Neural cell (in vitro differentiated cells): ENCODE measurements at regions not wholly inside any gene's neighbourhood (a gene's known extent, or its start where the extent isn't known, plus 50 kb on each side); places are given as distances from the start of the nearest gene placed in this dataset.
A peak's percentile ranks its signal among the peaks of the same experiment; 100 is the strongest.

Experiments used
- H2AFZ ChIP-seq: fragments of 200-600, 300-800 bp; sonication (generic), shearing (Covaris generic); 2 replicates; pipeline ENCODE4 v1.6.0; 2014; ENCODE audit warnings: low read depth, mild to moderate bottlenecking, antibody characterized with exemption, low read length, moderate library complexity
- H3F3A ChIP-seq: fragments of 200-600 bp; shearing (Covaris generic); 2 replicates; pipeline ENCODE4 v1.6.1; 2016; ENCODE audit warnings: mild to moderate bottlenecking, moderate library complexity, mixed read lengths, antibody characterized with exemption, low read length; ENCODE audit not compliant: insufficient read depth, poor library complexity, severe bottlenecking
- H3K27ac ChIP-seq: fragments of 200-600, 300-800 bp; sonication (generic), shearing (Covaris generic); 2 replicates; pipeline ENCODE4 v1.5.1; 2014; ENCODE audit warnings: mild to moderate bottlenecking, low read length, moderate library complexity
- H3K27me3 ChIP-seq: fragments of 300-800, 200-600 bp; sonication (generic), shearing (Covaris generic); 2 replicates; pipeline ENCODE4 v1.6.0; 2014; ENCODE audit warnings: mild to moderate bottlenecking, low read depth, low read length, moderate library complexity; ENCODE audit not compliant: insufficient read depth
- H3K36me3 ChIP-seq: fragments of 300-800, 200-600 bp; sonication (generic), shearing (Covaris generic); 2 replicates; pipeline ENCODE4 v1.5.1; 2014; ENCODE audit warnings: mild to moderate bottlenecking, antibody characterized with exemption, low read length, moderate library complexity; ENCODE audit not compliant: insufficient read depth
- H3K4me2 ChIP-seq: fragments of 300-800, 200-600 bp; sonication (generic), shearing (Covaris generic); 2 replicates; pipeline ENCODE4 v1.6.0; 2014; ENCODE audit warnings: mild to moderate bottlenecking, low read length
- H3K4me3 ChIP-seq: fragments of 300-800, 200-600 bp; sonication (generic), shearing (Covaris generic); 2 replicates; pipeline ENCODE4 v1.5.1; 2014; ENCODE audit warnings: mild to moderate bottlenecking, low read length, moderate library complexity
- H3K79me2 ChIP-seq: fragments of 200-600 bp; shearing (Covaris generic); replicated peaks from 2 replicates; pipeline ENCODE4 v1.6.0; 2014; ENCODE audit warnings: mild to moderate bottlenecking, low read length, moderate library complexity; ENCODE audit not compliant: insufficient read depth
- H3K9ac ChIP-seq: fragments of 300-800, 200-600 bp; sonication (generic), shearing (Covaris generic); 2 replicates; pipeline ENCODE4 v1.6.1; 2016; ENCODE audit warnings: mild to moderate bottlenecking, low read length, mixed read lengths
- H3K9me2 ChIP-seq: fragments of 200-600 bp; shearing (Covaris generic); 2 replicates; pipeline ENCODE4 v1.6.1; 2016; ENCODE audit warnings: mild to moderate bottlenecking, low read length, mixed read lengths; ENCODE audit not compliant: insufficient read depth
- H3K9me3 ChIP-seq: fragments of 200-600, 300-800 bp; sonication (generic), shearing (Covaris generic); 2 replicates; pipeline ENCODE4 v1.6.1; 2016; ENCODE audit warnings: mild to moderate bottlenecking, mixed run types, low read length, moderate library complexity, mixed read lengths
- H4K20me1 ChIP-seq: fragments of 200-600 bp; shearing (Covaris generic); 2 replicates; pipeline ENCODE4 v1.6.1; 2016; ENCODE audit warnings: mild to moderate bottlenecking, mixed run types; ENCODE audit not compliant: insufficient read depth
- EP300 ChIP-seq: fragments of 450-650 bp; conservative IDR thresholded peaks from 2 replicates; pipeline ENCODE4 v1.6.1; 2014; ENCODE audit warnings: antibody characterized with exemption, mild to moderate bottlenecking, moderate library complexity; ENCODE audit not compliant: poor library complexity, severe bottlenecking
- EZH2 ChIP-seq: fragments of 200-600, 300-800 bp; shearing (Covaris generic), sonication (generic); IDR thresholded peaks from 2 replicates; pipeline ENCODE4 v1.6.1; 2014; ENCODE audit warnings: antibody characterized with exemption, low read length, borderline replicate concordance, mild to moderate bottlenecking; ENCODE audit not compliant: insufficient read depth, poor library complexity, severe bottlenecking
- MXI1 ChIP-seq: fragments of 450-650 bp; conservative IDR thresholded peaks from 2 replicates; pipeline ENCODE4 v1.6.1; 2014; ENCODE audit warnings: antibody characterized with exemption, mild to moderate bottlenecking; ENCODE audit not compliant: poor library complexity, severe bottlenecking
- POLR2AphosphoS5 ChIP-seq: IDR thresholded peaks from 2 replicates; pipeline ENCODE4 v1.6.1; 2012
- RAD21 ChIP-seq: fragments of 450-650 bp; conservative IDR thresholded peaks from 2 replicates; pipeline ENCODE4 v1.6.1; 2014; ENCODE audit warnings: antibody characterized with exemption, mild to moderate bottlenecking, moderate library complexity
- SMC3 ChIP-seq: fragments of 450-650 bp; conservative IDR thresholded peaks from 2 replicates; pipeline ENCODE4 v1.6.1; 2014; ENCODE audit warnings: antibody characterized with exemption, mild to moderate bottlenecking, moderate library complexity; ENCODE audit not compliant: poor library complexity
- TAF1 ChIP-seq: IDR thresholded peaks from 2 replicates; pipeline ENCODE4 v1.6.1; 2012; ENCODE audit warnings: low read depth
- TF ChIP-seq, protein P1 (sequence below): IDR thresholded peaks from 2 replicates; pipeline ENCODE4 v1.6.1; 2012; ENCODE audit warnings: borderline replicate concordance
- TF ChIP-seq, protein P2 (sequence below): fragments of 450-650 bp; IDR thresholded peaks from 2 replicates; pipeline ENCODE4 v1.5.1; 2014; ENCODE audit warnings: antibody characterized with exemption, mild to moderate bottlenecking, moderate library complexity; ENCODE audit not compliant: poor library complexity, severe bottlenecking

DNA sequence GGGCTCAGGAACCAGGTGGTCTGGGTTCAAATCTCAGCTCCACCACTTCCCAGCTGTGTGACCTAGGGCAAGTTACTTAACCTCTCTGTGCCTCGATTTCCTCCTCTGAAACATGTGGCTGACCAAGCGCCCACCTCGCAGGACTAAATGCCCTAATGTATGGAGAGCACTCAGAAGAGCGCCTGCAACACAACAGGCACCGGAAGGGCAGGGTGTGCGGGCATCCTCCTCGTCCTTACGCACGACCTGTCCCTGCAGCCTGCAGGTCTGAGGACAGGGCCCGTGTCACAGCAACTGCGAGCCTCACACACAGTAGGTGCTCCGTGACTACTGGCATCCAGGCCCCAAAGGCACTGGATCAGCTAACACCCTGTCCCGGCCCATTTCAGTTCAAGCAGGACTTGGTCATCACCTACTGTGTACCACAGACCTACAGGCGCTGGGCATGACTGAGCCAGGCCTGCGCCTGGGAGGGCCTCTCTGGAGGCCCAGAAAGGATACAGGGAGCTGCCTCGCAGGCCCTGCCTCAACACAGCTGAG, 131.5 kb downstream of the NCOR2 start:
- no peaks in the 10 kb centered on the region for H4K20me1 ChIP-seq
- no peak for TF ChIP-seq SMC3
- TF ChIP-seq RAD21, result no peak
- TF ChIP-seq EZH2, result no peak
- TF ChIP-seq, protein P1, sequence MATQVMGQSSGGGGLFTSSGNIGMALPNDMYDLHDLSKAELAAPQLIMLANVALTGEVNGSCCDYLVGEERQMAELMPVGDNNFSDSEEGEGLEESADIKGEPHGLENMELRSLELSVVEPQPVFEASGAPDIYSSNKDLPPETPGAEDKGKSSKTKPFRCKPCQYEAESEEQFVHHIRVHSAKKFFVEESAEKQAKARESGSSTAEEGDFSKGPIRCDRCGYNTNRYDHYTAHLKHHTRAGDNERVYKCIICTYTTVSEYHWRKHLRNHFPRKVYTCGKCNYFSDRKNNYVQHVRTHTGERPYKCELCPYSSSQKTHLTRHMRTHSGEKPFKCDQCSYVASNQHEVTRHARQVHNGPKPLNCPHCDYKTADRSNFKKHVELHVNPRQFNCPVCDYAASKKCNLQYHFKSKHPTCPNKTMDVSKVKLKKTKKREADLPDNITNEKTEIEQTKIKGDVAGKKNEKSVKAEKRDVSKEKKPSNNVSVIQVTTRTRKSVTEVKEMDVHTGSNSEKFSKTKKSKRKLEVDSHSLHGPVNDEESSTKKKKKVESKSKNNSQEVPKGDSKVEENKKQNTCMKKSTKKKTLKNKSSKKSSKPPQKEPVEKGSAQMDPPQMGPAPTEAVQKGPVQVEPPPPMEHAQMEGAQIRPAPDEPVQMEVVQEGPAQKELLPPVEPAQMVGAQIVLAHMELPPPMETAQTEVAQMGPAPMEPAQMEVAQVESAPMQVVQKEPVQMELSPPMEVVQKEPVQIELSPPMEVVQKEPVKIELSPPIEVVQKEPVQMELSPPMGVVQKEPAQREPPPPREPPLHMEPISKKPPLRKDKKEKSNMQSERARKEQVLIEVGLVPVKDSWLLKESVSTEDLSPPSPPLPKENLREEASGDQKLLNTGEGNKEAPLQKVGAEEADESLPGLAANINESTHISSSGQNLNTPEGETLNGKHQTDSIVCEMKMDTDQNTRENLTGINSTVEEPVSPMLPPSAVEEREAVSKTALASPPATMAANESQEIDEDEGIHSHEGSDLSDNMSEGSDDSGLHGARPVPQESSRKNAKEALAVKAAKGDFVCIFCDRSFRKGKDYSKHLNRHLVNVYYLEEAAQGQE, result no peak
- no peak for TF ChIP-seq EP300
- no peak for TF ChIP-seq POLR2AphosphoS5
- TF ChIP-seq, protein P2, sequence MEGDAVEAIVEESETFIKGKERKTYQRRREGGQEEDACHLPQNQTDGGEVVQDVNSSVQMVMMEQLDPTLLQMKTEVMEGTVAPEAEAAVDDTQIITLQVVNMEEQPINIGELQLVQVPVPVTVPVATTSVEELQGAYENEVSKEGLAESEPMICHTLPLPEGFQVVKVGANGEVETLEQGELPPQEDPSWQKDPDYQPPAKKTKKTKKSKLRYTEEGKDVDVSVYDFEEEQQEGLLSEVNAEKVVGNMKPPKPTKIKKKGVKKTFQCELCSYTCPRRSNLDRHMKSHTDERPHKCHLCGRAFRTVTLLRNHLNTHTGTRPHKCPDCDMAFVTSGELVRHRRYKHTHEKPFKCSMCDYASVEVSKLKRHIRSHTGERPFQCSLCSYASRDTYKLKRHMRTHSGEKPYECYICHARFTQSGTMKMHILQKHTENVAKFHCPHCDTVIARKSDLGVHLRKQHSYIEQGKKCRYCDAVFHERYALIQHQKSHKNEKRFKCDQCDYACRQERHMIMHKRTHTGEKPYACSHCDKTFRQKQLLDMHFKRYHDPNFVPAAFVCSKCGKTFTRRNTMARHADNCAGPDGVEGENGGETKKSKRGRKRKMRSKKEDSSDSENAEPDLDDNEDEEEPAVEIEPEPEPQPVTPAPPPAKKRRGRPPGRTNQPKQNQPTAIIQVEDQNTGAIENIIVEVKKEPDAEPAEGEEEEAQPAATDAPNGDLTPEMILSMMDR, result no peak
- TF ChIP-seq MXI1, result no peak
- no peak for TF ChIP-seq TAF1
- no peaks in the 10 kb centered on the region for H3K27me3 ChIP-seq
- no peak overlapping the region for H3K4me2 ChIP-seq
- no peaks in the 10 kb centered on the region for H3K9me3 ChIP-seq
- no peaks in the 10 kb centered on the region for H3K79me2 ChIP-seq
- H3K9me2 ChIP-seq, result no peaks in the 10 kb centered on the region
- H2AFZ ChIP-seq, result no peak overlapping the region
- no peak overlapping the region for H3K4me3 ChIP-seq
- H3K9ac ChIP-seq, result no peak overlapping the region
- peaks cover 13% of the 10 kb centered on the region for H3F3A ChIP-seq
- no peaks in the 10 kb centered on the region for H3K36me3 ChIP-seq
- no peak overlapping the region for H3K27ac ChIP-seq

DNA sequence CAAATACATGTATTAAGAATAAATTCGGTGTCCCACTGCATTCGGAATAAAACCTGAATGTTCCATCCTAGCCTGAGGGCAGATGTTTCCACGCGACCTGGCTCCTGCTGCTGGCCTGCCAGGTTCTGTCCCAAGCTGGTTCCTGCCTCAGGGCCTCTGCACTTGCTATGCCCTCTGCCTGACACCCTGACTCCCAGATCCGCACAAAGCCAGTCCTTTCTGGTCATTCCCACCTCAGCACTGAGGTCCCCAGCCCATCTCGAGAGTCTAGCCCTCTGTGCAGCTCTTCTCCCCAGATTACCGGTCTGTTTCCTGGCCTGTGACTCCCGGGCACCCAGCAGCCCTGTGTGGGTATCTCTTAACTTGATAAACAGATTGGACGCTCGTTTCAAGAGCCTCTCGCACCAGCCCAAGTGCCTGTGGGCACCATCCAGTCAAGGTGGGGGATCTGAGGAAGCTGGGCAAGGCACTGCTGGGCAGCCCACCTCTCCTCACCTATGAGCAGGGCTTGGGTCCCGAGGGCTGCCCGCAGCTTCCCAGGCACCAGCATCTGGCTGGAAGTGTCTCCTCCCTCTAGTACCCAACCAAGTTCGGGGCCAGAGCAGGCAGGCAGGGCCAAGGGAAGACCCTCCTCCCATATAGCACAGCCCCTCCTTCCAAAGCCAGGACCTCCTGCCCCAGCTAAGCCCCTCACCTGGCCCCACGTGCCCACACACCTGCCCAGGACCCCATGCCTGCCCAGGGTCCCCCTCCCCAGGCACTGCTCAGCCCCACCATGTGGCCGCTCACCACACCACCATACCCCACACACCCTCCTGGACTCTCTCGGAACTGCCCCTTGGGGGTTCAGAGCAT, 132.2 kb downstream of the NCOR2 start:
- Histone ChIP-seq H3K9me2 (no peaks in the 10 kb centered on the region), H3K27ac (peak overlapping the region; percentile 64), H2AFZ (no peak overlapping the region), H3K27me3 (no peaks in the 10 kb centered on the region), H3K36me3 (no peaks in the 10 kb centered on the region), H3K9ac (peak overlapping the region; percentile 46), H3K79me2 (no peaks in the 10 kb centered on the region), H3K9me3 (no peaks in the 10 kb centered on the region), H3K4me2 (no peak overlapping the region), H4K20me1 (no peaks in the 10 kb centered on the region), H3K4me3 (no peak overlapping the region), H3F3A (peaks cover 13% of the 10 kb centered on the region)
- no peak for TF ChIP-seq POLR2AphosphoS5
- TF ChIP-seq, protein P2, result no peak
- TF ChIP-seq EP300, result no peak
- TF ChIP-seq MXI1, result no peak
- no peak for TF ChIP-seq RAD21
- TF ChIP-seq TAF1, result no peak
- TF ChIP-seq, protein P1, result no peak
- no peak for TF ChIP-seq SMC3
- no peak for TF ChIP-seq EZH2
